HG03565 (cell line): ENCODE measurements at regions not wholly inside any gene's neighbourhood (a gene's known extent, or its start where the extent isn't known, plus 50 kb on each side); places are given as distances from the start of the nearest gene placed in this dataset.
A peak's percentile ranks its signal among the peaks of the same experiment; 100 is the strongest.

Experiments used
- ATAC-seq: cut with Tn5 transposase; IDR thresholded peaks from one replicate; pipeline ENCODE4 v1.9.1; 2021; ENCODE audit warnings: mild to moderate bottlenecking, moderate library complexity; ENCODE audit not compliant: unreplicated experiment

GRCh38 chr1:106756752-106757151 is 299.7 kb upstream of the PRMT6 start:
- ATAC-seq = no peak

- no peak for ATAC-seq
Observed at GRCh38 chr1:106768077-106768476, 288.4 kb upstream of the PRMT6 start.

GRCh38 chr1:106768501-106768900 is 288.0 kb upstream of the PRMT6 start:
- ATAC-seq = no peak

- no peak for ATAC-seq
Observed at GRCh38 chr1:106773206-106773605, 283.3 kb upstream of the PRMT6 start.

GRCh38 chr1:106780066-106780465 is 276.4 kb upstream of the PRMT6 start:
- no peak for ATAC-seq

GRCh38 chr1:106780806-106781569 is 275.5 kb upstream of the PRMT6 start:
- no peak for ATAC-seq

- no peak for ATAC-seq
Observed at GRCh38 chr1:106785176-106785575, 271.3 kb upstream of the PRMT6 start.

GRCh38 chr1:106787520-106787919 is 269.0 kb upstream of the PRMT6 start:
- no peak for ATAC-seq

GRCh38 chr1:106789686-106790085 is 266.8 kb upstream of the PRMT6 start:
- no peak for ATAC-seq

- no peak for ATAC-seq
Observed at GRCh38 chr1:106791041-106791440, 265.4 kb upstream of the PRMT6 start.

GRCh38 chr1:106793651-106794050 is 262.8 kb upstream of the PRMT6 start:
- no peak for ATAC-seq

- no peak for ATAC-seq
Observed at GRCh38 chr1:106798991-106799390, 257.5 kb upstream of the PRMT6 start.

- ATAC-seq = no peak
Observed at GRCh38 chr1:106802181-106802580, 254.3 kb upstream of the PRMT6 start.

- no peak for ATAC-seq
Observed at GRCh38 chr1:106814418-106814817, 242.1 kb upstream of the PRMT6 start.

GRCh38 chr1:106817575-106817974 is 238.9 kb upstream of the PRMT6 start:
- ATAC-seq = no peak

GRCh38 chr1:106831511-106831910 is 225.0 kb upstream of the PRMT6 start:
- ATAC-seq = no peak

GRCh38 chr1:106836708-106837107 is 219.8 kb upstream of the PRMT6 start:
- ATAC-seq = peak; percentile 89

- ATAC-seq = no peak
Observed at GRCh38 chr1:106843518-106843917, 213.0 kb upstream of the PRMT6 start.

- peak; percentile 86 for ATAC-seq
Observed at GRCh38 chr1:106846656-106847055, 209.8 kb upstream of the PRMT6 start.

GRCh38 chr1:106861110-106861509 is 195.4 kb upstream of the PRMT6 start:
- no peak for ATAC-seq

GRCh38 chr1:106868828-106869227 is 187.6 kb upstream of the PRMT6 start:
- ATAC-seq = no peak

GRCh38 chr1:106875622-106876021 is 180.9 kb upstream of the PRMT6 start:
- ATAC-seq = peak; percentile 79

GRCh38 chr1:106876384-106876783 is 180.1 kb upstream of the PRMT6 start:
- peak; percentile 73 for ATAC-seq
